ENCODE measurements at regions not wholly inside any gene's neighbourhood (a gene's known extent, or its start where the extent isn't known, plus 50 kb on each side); places are given as distances from the start of the nearest gene placed in this dataset.

DNA sequence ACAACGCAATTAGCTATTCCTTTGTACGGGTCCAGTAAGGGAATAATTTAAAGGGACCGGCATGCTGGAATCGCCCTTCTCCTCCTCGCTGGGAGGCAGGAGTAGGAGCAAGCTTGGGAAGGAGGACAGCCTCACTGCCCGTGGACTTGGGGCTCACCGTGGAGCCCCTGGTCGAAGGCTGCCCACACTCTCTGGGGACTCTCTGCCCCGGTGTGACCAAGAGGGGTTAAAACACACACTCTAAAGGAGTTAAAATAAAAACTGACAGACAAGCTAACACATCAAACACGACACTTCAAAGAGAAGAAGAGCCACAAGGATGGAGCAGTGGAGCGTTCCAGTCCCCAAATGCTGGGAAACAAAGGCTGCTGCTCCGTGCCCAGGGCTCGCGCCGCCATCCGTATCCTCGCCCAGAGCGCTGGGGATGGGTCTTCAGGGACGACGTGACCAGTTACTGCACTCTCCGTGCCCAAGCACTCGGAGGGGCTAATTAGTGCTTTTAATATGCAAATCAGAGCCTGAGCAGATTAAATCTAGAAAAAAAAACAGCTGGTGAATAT, 123.3 kb downstream of the PAPOLA start:
- WGBS, 2 donors (ENCODE audit: extremely low coverage in 2 of 2, insufficient read length in 2 of 2, insufficient replicate concordance in 1 of 2) = no CpG with 5 or more reads among the region's 22 CpGs
- Histone ChIP-seq H4K8ac (ENCODE audit: low read depth, low read length) (no peak overlapping the region), H3K36me3 (replicated peaks in 1 of 2; ENCODE audit: control insufficient read depth in 2 of 2, insufficient read depth in 2 of 2, low read length in 2 of 2) (no peaks in the 10 kb centered on the region), H4K91ac (ENCODE audit: low read depth, low read length, poor library complexity) (no peak overlapping the region), H3K27me3 (ENCODE audit: control insufficient read depth in 3 of 3, insufficient read depth in 3 of 3, low read depth in 1 of 3, low read length in 3 of 3) (peaks cover 0 to 45% (median 0%) of the 10 kb centered on the region in 3 experiments), H2BK15ac (ENCODE audit: low read length) (no peak overlapping the region), H2BK120ac (ENCODE audit: low read depth, low read length) (no peak overlapping the region), H3K27ac (replicated peaks; ENCODE audit: low read length) (no peak overlapping the region), H3K9ac (ENCODE audit: low read depth, low read length, poor library complexity) (no peak overlapping the region), H3K23ac (ENCODE audit: low read depth, low read length, poor library complexity) (no peak overlapping the region), H3K4me2 (ENCODE audit: insufficient read depth, low read length, poor library complexity, severe bottlenecking) (no peak overlapping the region), H2AK5ac (ENCODE audit: low read depth, low read length) (no peak overlapping the region), H3K79me1 (ENCODE audit: low read depth, low read length) (no peaks in the 10 kb centered on the region), H3K4ac (ENCODE audit: low read length) (no peak overlapping the region), H3K14ac (ENCODE audit: low read length) (no peak overlapping the region), H3K4me1 (ENCODE audit: control insufficient read depth in 2 of 2, insufficient read depth in 1 of 2, low read depth in 1 of 2, low read length in 2 of 2) (no peaks in the 10 kb centered on the region), H2BK5ac (ENCODE audit: low read length) (no peak overlapping the region), H3K9me3 (replicated peaks in 1 of 2; ENCODE audit: control insufficient read depth in 2 of 2, insufficient read depth in 1 of 2, low read depth in 1 of 2, low read length in 2 of 2) (peaks cover 0 to 2% of the 10 kb centered on the region in 2 donors), H3K18ac (ENCODE audit: low read length) (no peak overlapping the region), H2BK12ac (ENCODE audit: low read length) (no peak overlapping the region), H3K4me3 (ENCODE audit: low read length in 2 of 2) (no peak overlapping the region), H2AFZ (ENCODE audit: low read length) (peak overlapping the region; percentile 29)
- no peak for DNase-seq (ENCODE audit: low spot score)

GRCh38 chr14:96626121-96626768, 124.1 kb downstream of the PAPOLA start:
- H2BK5ac ChIP-seq (ENCODE audit: low read length) = no peak overlapping the region
- H3K4ac ChIP-seq (ENCODE audit: low read length) = no peak overlapping the region
- H2BK120ac ChIP-seq (ENCODE audit: low read depth, low read length) = no peak overlapping the region
- H3K9ac ChIP-seq (ENCODE audit: low read depth, low read length, poor library complexity) = no peak overlapping the region
- H4K8ac ChIP-seq (ENCODE audit: low read depth, low read length) = no peak overlapping the region
- no peaks in the 10 kb centered on the region for H3K4me1 ChIP-seq (ENCODE audit: control insufficient read depth in 2 of 2, insufficient read depth in 1 of 2, low read depth in 1 of 2, low read length in 2 of 2)
- H3K27ac ChIP-seq (replicated peaks; ENCODE audit: low read length) = no peak overlapping the region
- peaks cover 0 to 43% (median 0%) of the 10 kb centered on the region in 3 experiments for H3K27me3 ChIP-seq (ENCODE audit: control insufficient read depth in 3 of 3, insufficient read depth in 3 of 3, low read depth in 1 of 3, low read length in 3 of 3)
- no peaks in the 10 kb centered on the region for H3K36me3 ChIP-seq (replicated peaks in 1 of 2; ENCODE audit: control insufficient read depth in 2 of 2, insufficient read depth in 2 of 2, low read length in 2 of 2)
- H2BK15ac ChIP-seq (ENCODE audit: low read length) = no peak overlapping the region
- DNase-seq (ENCODE audit: low spot score) = no peak
- no peak overlapping the region for H2AFZ ChIP-seq (ENCODE audit: low read length)
- H3K23ac ChIP-seq (ENCODE audit: low read depth, low read length, poor library complexity) = no peak overlapping the region
- H3K9me3 ChIP-seq (replicated peaks in 1 of 2; ENCODE audit: control insufficient read depth in 2 of 2, insufficient read depth in 1 of 2, low read depth in 1 of 2, low read length in 2 of 2) = peaks cover 0 to 2% of the 10 kb centered on the region in 2 donors
- H3K4me2 ChIP-seq (ENCODE audit: insufficient read depth, low read length, poor library complexity, severe bottlenecking) = no peak overlapping the region
- H2AK5ac ChIP-seq (ENCODE audit: low read depth, low read length) = no peak overlapping the region
- no peak overlapping the region for H3K18ac ChIP-seq (ENCODE audit: low read length)
- H2BK12ac ChIP-seq (ENCODE audit: low read length) = no peak overlapping the region
- WGBS, 2 donors (ENCODE audit: extremely low coverage in 2 of 2, insufficient read length in 2 of 2, insufficient replicate concordance in 1 of 2) = no CpG with 5 or more reads among the region's 16 CpGs
- no peaks in the 10 kb centered on the region for H3K79me1 ChIP-seq (ENCODE audit: low read depth, low read length)
- H4K91ac ChIP-seq (ENCODE audit: low read depth, low read length, poor library complexity) = no peak overlapping the region
- peak overlapping the region; percentile 11 for H3K14ac ChIP-seq (ENCODE audit: low read length)
- H3K4me3 ChIP-seq (ENCODE audit: low read length in 2 of 2) = no peak overlapping the region

GRCh38 chr14:96626916-96627315, 124.7 kb downstream of the PAPOLA start:
- H3K4me1 ChIP-seq (ENCODE audit: control insufficient read depth in 2 of 2, insufficient read depth in 1 of 2, low read depth in 1 of 2, low read length in 2 of 2) = no peaks in the 10 kb centered on the region
- no peak overlapping the region for H3K14ac ChIP-seq (ENCODE audit: low read length)
- no peak overlapping the region for H2BK12ac ChIP-seq (ENCODE audit: low read length)
- H2BK5ac ChIP-seq (ENCODE audit: low read length) = no peak overlapping the region
- H3K4me2 ChIP-seq (ENCODE audit: insufficient read depth, low read length, poor library complexity, severe bottlenecking) = no peak overlapping the region
- H3K36me3 ChIP-seq (replicated peaks in 1 of 2; ENCODE audit: control insufficient read depth in 2 of 2, insufficient read depth in 2 of 2, low read length in 2 of 2) = no peaks in the 10 kb centered on the region
- no peak overlapping the region for H3K18ac ChIP-seq (ENCODE audit: low read length)
- no peak overlapping the region for H3K23ac ChIP-seq (ENCODE audit: low read depth, low read length, poor library complexity)
- H3K9ac ChIP-seq (ENCODE audit: low read depth, low read length, poor library complexity) = no peak overlapping the region
- no peak overlapping the region for H2BK15ac ChIP-seq (ENCODE audit: low read length)
- WGBS, 2 donors (ENCODE audit: extremely low coverage in 2 of 2, insufficient read length in 2 of 2, insufficient replicate concordance in 1 of 2) = no CpG with 5 or more reads among the region's 14 CpGs
- no peak overlapping the region for H3K4ac ChIP-seq (ENCODE audit: low read length)
- no peak for DNase-seq (ENCODE audit: low spot score)
- H4K8ac ChIP-seq (ENCODE audit: low read depth, low read length) = no peak overlapping the region
- no peak overlapping the region for H3K27ac ChIP-seq (replicated peaks; ENCODE audit: low read length)
- H3K9me3 ChIP-seq (replicated peaks in 1 of 2; ENCODE audit: control insufficient read depth in 2 of 2, insufficient read depth in 1 of 2, low read depth in 1 of 2, low read length in 2 of 2) = peaks cover 0 to 2% of the 10 kb centered on the region in 2 donors
- H3K4me3 ChIP-seq (ENCODE audit: low read length in 2 of 2) = no peak overlapping the region
- no peaks in the 10 kb centered on the region for H3K79me1 ChIP-seq (ENCODE audit: low read depth, low read length)
- no peak overlapping the region for H2AK5ac ChIP-seq (ENCODE audit: low read depth, low read length)
- no peak overlapping the region for H4K91ac ChIP-seq (ENCODE audit: low read depth, low read length, poor library complexity)
- H2AFZ ChIP-seq (ENCODE audit: low read length) = no peak overlapping the region
- H2BK120ac ChIP-seq (ENCODE audit: low read depth, low read length) = no peak overlapping the region
- peaks cover 0 to 40% (median 0%) of the 10 kb centered on the region in 3 experiments for H3K27me3 ChIP-seq (ENCODE audit: control insufficient read depth in 3 of 3, insufficient read depth in 3 of 3, low read depth in 1 of 3, low read length in 3 of 3)

- H3K9ac ChIP-seq (ENCODE audit: low read depth, low read length, poor library complexity) = no peak overlapping the region
- H3K36me3 ChIP-seq (replicated peaks in 1 of 2; ENCODE audit: control insufficient read depth in 2 of 2, insufficient read depth in 2 of 2, low read length in 2 of 2) = no peaks in the 10 kb centered on the region
- no peak overlapping the region for H3K23ac ChIP-seq (ENCODE audit: low read depth, low read length, poor library complexity)
- H2AFZ ChIP-seq (ENCODE audit: low read length) = no peak overlapping the region
- DNase-seq (ENCODE audit: low spot score) = no peak
- no peak overlapping the region for H3K27ac ChIP-seq (replicated peaks; ENCODE audit: low read length)
- no peak overlapping the region for H2AK5ac ChIP-seq (ENCODE audit: low read depth, low read length)
- H3K9me3 ChIP-seq (replicated peaks in 1 of 2; ENCODE audit: control insufficient read depth in 2 of 2, insufficient read depth in 1 of 2, low read depth in 1 of 2, low read length in 2 of 2) = peaks cover 0 to 2% of the 10 kb centered on the region in 2 donors
- H3K4me2 ChIP-seq (ENCODE audit: insufficient read depth, low read length, poor library complexity, severe bottlenecking) = no peak overlapping the region
- no peak overlapping the region for H3K18ac ChIP-seq (ENCODE audit: low read length)
- H2BK5ac ChIP-seq (ENCODE audit: low read length) = no peak overlapping the region
- H3K27me3 ChIP-seq (ENCODE audit: control insufficient read depth in 3 of 3, insufficient read depth in 3 of 3, low read depth in 1 of 3, low read length in 3 of 3) = peaks cover 0 to 36% (median 0%) of the 10 kb centered on the region in 3 experiments
- no peak overlapping the region for H3K4me3 ChIP-seq (ENCODE audit: low read length in 2 of 2)
- no peak overlapping the region for H4K91ac ChIP-seq (ENCODE audit: low read depth, low read length, poor library complexity)
- H3K4ac ChIP-seq (ENCODE audit: low read length) = no peak overlapping the region
- no peak overlapping the region for H4K8ac ChIP-seq (ENCODE audit: low read depth, low read length)
- H3K4me1 ChIP-seq (ENCODE audit: control insufficient read depth in 2 of 2, insufficient read depth in 1 of 2, low read depth in 1 of 2, low read length in 2 of 2) = no peaks in the 10 kb centered on the region
- no peak overlapping the region for H2BK12ac ChIP-seq (ENCODE audit: low read length)
- no peak overlapping the region for H2BK120ac ChIP-seq (ENCODE audit: low read depth, low read length)
- H2BK15ac ChIP-seq (ENCODE audit: low read length) = no peak overlapping the region
- H3K14ac ChIP-seq (ENCODE audit: low read length) = no peak overlapping the region
- WGBS, 2 donors (ENCODE audit: extremely low coverage in 2 of 2, insufficient read length in 2 of 2, insufficient replicate concordance in 1 of 2) = no CpG with 5 or more reads among the region's 4 CpGs
- no peaks in the 10 kb centered on the region for H3K79me1 ChIP-seq (ENCODE audit: low read depth, low read length)
These were observed 125.2 kb downstream of the PAPOLA start for GRCh38 chr14:96627386-96627785.

All from neuronal stem cell (in vitro differentiated cells).